GM12872 (cell line): ENCODE measurements at regions not wholly inside any gene's neighbourhood (a gene's known extent, or its start where the extent isn't known, plus 50 kb on each side); places are given as distances from the start of the nearest gene placed in this dataset.

Source experiments
- TF ChIP-seq, protein P1 (sequence below): IDR thresholded peaks from 3 replicates; pipeline ENCODE4 v1.5.1; 2011; ENCODE audit warnings: low read depth, mild to moderate bottlenecking, low read length, moderate library complexity; ENCODE audit not compliant: insufficient read depth

- TF ChIP-seq, protein P1, sequence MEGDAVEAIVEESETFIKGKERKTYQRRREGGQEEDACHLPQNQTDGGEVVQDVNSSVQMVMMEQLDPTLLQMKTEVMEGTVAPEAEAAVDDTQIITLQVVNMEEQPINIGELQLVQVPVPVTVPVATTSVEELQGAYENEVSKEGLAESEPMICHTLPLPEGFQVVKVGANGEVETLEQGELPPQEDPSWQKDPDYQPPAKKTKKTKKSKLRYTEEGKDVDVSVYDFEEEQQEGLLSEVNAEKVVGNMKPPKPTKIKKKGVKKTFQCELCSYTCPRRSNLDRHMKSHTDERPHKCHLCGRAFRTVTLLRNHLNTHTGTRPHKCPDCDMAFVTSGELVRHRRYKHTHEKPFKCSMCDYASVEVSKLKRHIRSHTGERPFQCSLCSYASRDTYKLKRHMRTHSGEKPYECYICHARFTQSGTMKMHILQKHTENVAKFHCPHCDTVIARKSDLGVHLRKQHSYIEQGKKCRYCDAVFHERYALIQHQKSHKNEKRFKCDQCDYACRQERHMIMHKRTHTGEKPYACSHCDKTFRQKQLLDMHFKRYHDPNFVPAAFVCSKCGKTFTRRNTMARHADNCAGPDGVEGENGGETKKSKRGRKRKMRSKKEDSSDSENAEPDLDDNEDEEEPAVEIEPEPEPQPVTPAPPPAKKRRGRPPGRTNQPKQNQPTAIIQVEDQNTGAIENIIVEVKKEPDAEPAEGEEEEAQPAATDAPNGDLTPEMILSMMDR: no peak
These were observed 141.0 kb downstream of the PTPN11 start for GRCh38 chr12:112559784-112560183.

DNA sequence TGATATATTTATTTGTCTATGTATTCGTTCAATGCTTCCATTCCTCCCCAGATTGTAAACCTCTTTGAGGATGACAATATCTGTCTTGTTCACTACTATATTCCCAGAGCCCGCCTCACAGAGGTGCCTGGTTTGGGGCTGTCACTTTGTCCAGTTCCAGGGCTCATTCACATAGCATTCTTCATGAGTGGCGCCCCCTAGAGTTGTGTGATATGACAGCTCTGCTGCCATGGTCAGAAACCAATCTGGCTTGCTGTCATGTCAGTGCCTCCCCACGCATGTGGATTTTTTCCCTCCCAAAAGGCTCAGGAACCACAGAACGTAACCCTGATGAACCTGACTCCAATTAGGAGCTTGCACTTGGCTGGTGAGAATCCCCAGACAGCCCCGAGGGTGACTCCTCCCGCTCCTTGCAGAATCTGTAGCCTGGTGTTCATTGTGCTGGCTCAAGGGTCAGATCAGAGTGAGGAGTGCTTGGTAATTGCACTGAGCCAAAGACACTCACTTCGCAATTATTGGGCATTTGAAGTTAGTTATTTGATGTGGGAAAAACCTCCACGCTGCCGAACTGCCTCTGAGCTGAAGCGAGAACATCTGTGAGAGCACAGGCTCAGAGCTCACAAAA, 145.5 kb downstream of the PTPN11 start:
- TF ChIP-seq, protein P1: 0 out of 3 replicates have a peak, but pooled peaks have one; percentile 30

- TF ChIP-seq, protein P1: no peak
These were observed 149.9 kb downstream of the PTPN11 start for GRCh38 chr12:112568641-112569040.

- TF ChIP-seq, protein P1: no peak
These were observed 151.3 kb downstream of the PTPN11 start for GRCh38 chr12:112570096-112570495.

- TF ChIP-seq, protein P1: no peak
These were observed 154.4 kb downstream of the PTPN11 start for GRCh38 chr12:112573141-112573540.

DNA sequence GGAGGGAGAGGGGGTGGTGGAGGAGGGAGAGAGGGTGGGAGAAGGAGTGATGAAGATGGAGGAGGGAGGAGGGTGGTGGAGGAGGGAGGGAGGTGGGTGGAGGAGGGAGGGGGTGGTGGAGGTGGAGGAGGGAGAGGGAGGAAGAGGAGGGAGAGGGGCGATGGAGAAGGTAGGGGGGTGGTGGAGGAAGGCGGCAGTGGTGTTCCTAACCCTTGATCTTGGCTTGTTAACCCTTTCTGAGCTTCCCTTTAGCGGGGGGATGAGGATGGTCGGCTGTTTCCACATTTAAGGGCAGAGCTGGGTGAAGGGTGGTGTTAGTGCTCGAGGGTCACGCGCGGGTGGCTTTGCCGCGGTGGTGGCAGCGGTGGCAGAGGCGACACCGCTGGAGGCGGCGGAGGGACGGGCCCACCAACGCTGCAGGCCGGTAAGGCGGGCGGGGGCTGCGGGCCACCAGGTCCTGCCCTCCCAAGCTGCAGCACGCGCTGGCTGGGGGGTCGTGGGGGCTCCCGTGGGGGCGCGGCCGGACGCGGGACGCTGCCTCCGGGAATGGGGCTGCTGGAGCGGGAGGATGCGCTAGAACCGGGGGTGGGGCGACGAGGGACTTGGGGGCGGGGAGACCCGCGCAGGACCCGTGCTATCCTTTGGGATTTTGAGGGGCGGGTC, 156.3 kb downstream of the PTPN11 start:
- TF ChIP-seq, protein P1: no peak

GRCh38 chr12:112575559-112576067, 156.9 kb downstream of the PTPN11 start:
- TF ChIP-seq, protein P1: no peak
